Astrocyte of the spinal cord (primary cell): ENCODE measurements at regions not wholly inside any gene's neighbourhood (a gene's known extent, or its start where the extent isn't known, plus 50 kb on each side); places are given as distances from the start of the nearest gene placed in this dataset.
"Not testable (repeated sequence)": the region's sequence is repeated elsewhere in the genome, so short reads cannot be mapped to it uniquely, and the experiment has no call there.

Source experiments
- DNase-seq: peaks from one replicate; pipeline ENCODE4 v3.0.0; 2011; ENCODE audit warnings: low read depth, low spot score
- H3K4me3 ChIP-seq: 2 replicates; pipeline ENCODE4 v1.5.1; 2011; ENCODE audit warnings: low read depth, mild to moderate bottlenecking, low read length, moderate library complexity
- CTCF ChIP-seq: IDR thresholded peaks from 2 replicates; pipeline ENCODE4 v1.5.1; 2012; ENCODE audit warnings: low read depth, mild to moderate bottlenecking, low read length, inconsistent platforms
- in situ Hi-C: cut with HindIII; loops from 2 replicates; pipeline ENCODE4 v1.10.0; 2017; ENCODE audit warnings: low sequenced_read_pairs

- DNase-seq: no peak
- in situ Hi-C loops: no loop called here
- H3K4me3 ChIP-seq: no peak overlapping the region
- TF ChIP-seq CTCF: no peak
These were observed 236.1 kb downstream of the FBXO8 start for GRCh38 chr4:174047363-174047762.

GRCh38 chr4:174045829-174046228 is 237.6 kb downstream of the FBXO8 start:
- in situ Hi-C loops, DNase-seq, H3K4me3 ChIP-seq: not testable (repeated sequence)

- in situ Hi-C loops: no loop called here
- no peak overlapping the region for H3K4me3 ChIP-seq
- TF ChIP-seq CTCF: no peak
These were observed 238.1 kb downstream of the FBXO8 start for GRCh38 chr4:174045381-174045780.

GRCh38 chr4:174041555-174042105 is 241.8 kb downstream of the FBXO8 start:
- in situ Hi-C loops: no loop called here
- TF ChIP-seq CTCF: no peak
- DNase-seq: no peak
- no peak overlapping the region for H3K4me3 ChIP-seq

More at GRCh38 chr4:174045381-174045780, 238.1 kb downstream of the FBXO8 start:
- no peak for DNase-seq

- no peak overlapping the region for H3K4me3 ChIP-seq
- in situ Hi-C loops: no loop called here
- no peak for TF ChIP-seq CTCF
- no peak for DNase-seq
These were observed 243.2 kb downstream of the FBXO8 start for GRCh38 chr4:174040287-174040686.

GRCh38 chr4:174038481-174038880 is 245.0 kb downstream of the FBXO8 start:
- in situ Hi-C loops: no loop called here
- no peak for TF ChIP-seq CTCF
- DNase-seq: no peak
- H3K4me3 ChIP-seq: no peak overlapping the region

- DNase-seq: no peak
- H3K4me3 ChIP-seq: no peak overlapping the region
- in situ Hi-C loops: no loop called here
- TF ChIP-seq CTCF: no peak
These were observed 245.8 kb downstream of the FBXO8 start for GRCh38 chr4:174037631-174038030.
